ENCODE measurements at regions not wholly inside any gene's neighbourhood (a gene's known extent, or its start where the extent isn't known, plus 50 kb on each side); places are given as distances from the start of the nearest gene placed in this dataset.

DNA sequence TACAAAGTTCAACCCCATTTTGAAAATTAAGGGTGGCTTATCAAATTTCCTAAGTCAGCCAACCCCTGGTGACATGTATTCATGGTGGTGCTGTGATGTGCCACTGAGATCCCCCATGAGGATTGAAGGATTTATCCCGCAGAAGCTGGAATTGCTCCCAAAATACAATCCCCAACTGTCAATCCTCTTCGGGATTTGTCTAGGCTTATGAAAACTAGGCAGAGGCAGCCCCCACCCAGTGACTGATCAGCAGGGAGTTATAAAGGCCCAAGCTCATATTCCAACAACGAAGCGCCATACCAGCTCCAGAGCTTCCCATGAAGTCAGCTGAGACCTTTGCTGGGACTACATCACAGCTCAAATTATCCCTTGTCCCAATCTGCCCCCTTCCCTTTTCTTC, 316.0 kb downstream of the ENC1 start:
- Histone ChIP-seq H4K20me1 (ENCODE audit: insufficient read depth) (no peaks in the 10 kb centered on the region), H3K27me3 (ENCODE audit: insufficient read depth, low read depth, low read length) (no peaks in the 10 kb centered on the region), H3F3A (ENCODE audit: insufficient read depth, low read length, poor library complexity, severe bottlenecking) (no peaks in the 10 kb centered on the region), H3K9me2 (ENCODE audit: insufficient read depth, low read length) (no peaks in the 10 kb centered on the region), H3K27ac (ENCODE audit: low read length) (no peak overlapping the region), H3K79me2 (replicated peaks; ENCODE audit: insufficient read depth, low read length) (no peaks in the 10 kb centered on the region), H3K36me3 (ENCODE audit: insufficient read depth, low read length) (no peaks in the 10 kb centered on the region), H3K9ac (ENCODE audit: low read length) (no peak overlapping the region), H3K4me2 (ENCODE audit: low read length) (no peak overlapping the region), H2AFZ (ENCODE audit: low read depth, low read length) (no peak overlapping the region), H3K9me3 (ENCODE audit: low read length) (no peaks in the 10 kb centered on the region), H3K4me3 (ENCODE audit: low read length) (no peak overlapping the region)
- TF ChIP-seq TAF1 (IDR thresholded peaks at IDR 0.05; ENCODE audit: low read depth): no peak
- TF ChIP-seq RAD21 (conservative IDR thresholded peaks at IDR 0.05): no peak
- no peak for TF ChIP-seq POLR2AphosphoS5 (IDR thresholded peaks at IDR 0.05)
- TF ChIP-seq EZH2 (IDR thresholded peaks at IDR 0.05; ENCODE audit: borderline replicate concordance, insufficient read depth, low read length, poor library complexity, severe bottlenecking): no peak
- no peak for TF ChIP-seq REST (IDR thresholded peaks at IDR 0.05; ENCODE audit: borderline replicate concordance)
- TF ChIP-seq EP300 (conservative IDR thresholded peaks at IDR 0.05; ENCODE audit: poor library complexity, severe bottlenecking): no peak

DNA sequence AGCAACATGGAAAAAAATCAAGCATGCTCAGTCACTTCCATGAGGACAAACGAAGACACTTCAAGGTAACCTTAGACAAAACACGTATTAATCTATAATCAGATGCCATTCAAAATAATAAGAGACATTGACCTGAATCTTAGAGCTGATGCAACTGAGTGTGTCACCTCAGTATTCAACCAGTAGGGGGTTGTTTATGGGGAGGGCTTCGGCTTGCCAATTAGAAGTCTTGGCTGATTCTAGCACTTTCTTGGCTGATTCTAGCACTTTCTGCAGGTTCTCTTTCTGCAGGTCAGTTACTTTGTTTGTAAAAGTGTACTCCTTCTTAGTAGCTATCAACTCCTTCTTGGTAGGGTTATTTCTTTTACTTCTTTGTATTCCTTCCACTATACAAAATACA, 317.6 kb downstream of the ENC1 start:
- Histone ChIP-seq H3K4me2 (ENCODE audit: low read length) (peak overlapping the region; percentile 33), H3K79me2 (replicated peaks; ENCODE audit: insufficient read depth, low read length) (no peaks in the 10 kb centered on the region), H2AFZ (ENCODE audit: low read depth, low read length) (no peak overlapping the region), H4K20me1 (ENCODE audit: insufficient read depth) (no peaks in the 10 kb centered on the region), H3K4me3 (ENCODE audit: low read length) (no peak overlapping the region), H3K9me3 (ENCODE audit: low read length) (no peaks in the 10 kb centered on the region), H3F3A (ENCODE audit: insufficient read depth, low read length, poor library complexity, severe bottlenecking) (no peaks in the 10 kb centered on the region), H3K9me2 (ENCODE audit: insufficient read depth, low read length) (no peaks in the 10 kb centered on the region), H3K27me3 (ENCODE audit: insufficient read depth, low read depth, low read length) (no peaks in the 10 kb centered on the region), H3K36me3 (ENCODE audit: insufficient read depth, low read length) (no peaks in the 10 kb centered on the region), H3K27ac (ENCODE audit: low read length) (peak overlapping the region; percentile 41), H3K9ac (ENCODE audit: low read length) (no peak overlapping the region)
- TF ChIP-seq TAF1 (IDR thresholded peaks at IDR 0.05; ENCODE audit: low read depth) (no peak), EZH2 (IDR thresholded peaks at IDR 0.05; ENCODE audit: borderline replicate concordance, insufficient read depth, low read length, poor library complexity, severe bottlenecking) (no peak), EP300 (conservative IDR thresholded peaks at IDR 0.05; ENCODE audit: poor library complexity, severe bottlenecking) (no peak)

DNA sequence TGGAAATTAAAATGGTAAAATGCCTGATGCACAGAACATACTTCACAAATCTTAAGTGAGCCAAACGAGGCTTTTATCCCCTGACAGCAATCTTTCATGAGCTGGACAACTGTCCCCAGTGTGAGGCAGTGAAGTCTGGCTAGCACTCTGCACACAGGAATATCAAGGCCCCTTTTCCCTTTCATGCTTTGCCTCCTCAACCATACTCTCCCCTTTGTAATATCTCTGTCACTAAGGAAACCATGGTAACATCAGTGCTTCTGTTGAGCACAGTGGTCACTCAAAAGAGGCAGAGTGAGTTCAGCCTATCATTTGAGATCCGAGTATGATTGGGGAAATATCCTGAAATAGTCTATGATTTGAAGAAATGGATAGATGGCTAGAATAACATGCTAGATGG, 318.3 kb downstream of the ENC1 start:
- H3K79me2 ChIP-seq (replicated peaks; ENCODE audit: insufficient read depth, low read length): no peaks in the 10 kb centered on the region
- H3K9ac ChIP-seq (ENCODE audit: low read length): peak overlapping the region; percentile 9
- no peaks in the 10 kb centered on the region for H3F3A ChIP-seq (ENCODE audit: insufficient read depth, low read length, poor library complexity, severe bottlenecking)
- no peak overlapping the region for H3K4me2 ChIP-seq (ENCODE audit: low read length)
- H3K4me3 ChIP-seq (ENCODE audit: low read length): no peak overlapping the region
- no peaks in the 10 kb centered on the region for H3K9me3 ChIP-seq (ENCODE audit: low read length)
- H2AFZ ChIP-seq (ENCODE audit: low read depth, low read length): peak overlapping the region; percentile 18
- no peaks in the 10 kb centered on the region for H3K27me3 ChIP-seq (ENCODE audit: insufficient read depth, low read depth, low read length)
- no peaks in the 10 kb centered on the region for H3K36me3 ChIP-seq (ENCODE audit: insufficient read depth, low read length)
- TF ChIP-seq EZH2 (IDR thresholded peaks at IDR 0.05; ENCODE audit: borderline replicate concordance, insufficient read depth, low read length, poor library complexity, severe bottlenecking): no peak
- peak; percentile 33 for TF ChIP-seq EP300 (conservative IDR thresholded peaks at IDR 0.05; ENCODE audit: poor library complexity, severe bottlenecking)
- peak; percentile 44 for TF ChIP-seq RAD21 (conservative IDR thresholded peaks at IDR 0.05)
- TF ChIP-seq MXI1 (conservative IDR thresholded peaks at IDR 0.05; ENCODE audit: poor library complexity, severe bottlenecking): no peak
- TF ChIP-seq SMC3 (conservative IDR thresholded peaks at IDR 0.05; ENCODE audit: poor library complexity): no peak
- TF ChIP-seq REST (IDR thresholded peaks at IDR 0.05; ENCODE audit: borderline replicate concordance): no peak
- TF ChIP-seq, protein P1, sequence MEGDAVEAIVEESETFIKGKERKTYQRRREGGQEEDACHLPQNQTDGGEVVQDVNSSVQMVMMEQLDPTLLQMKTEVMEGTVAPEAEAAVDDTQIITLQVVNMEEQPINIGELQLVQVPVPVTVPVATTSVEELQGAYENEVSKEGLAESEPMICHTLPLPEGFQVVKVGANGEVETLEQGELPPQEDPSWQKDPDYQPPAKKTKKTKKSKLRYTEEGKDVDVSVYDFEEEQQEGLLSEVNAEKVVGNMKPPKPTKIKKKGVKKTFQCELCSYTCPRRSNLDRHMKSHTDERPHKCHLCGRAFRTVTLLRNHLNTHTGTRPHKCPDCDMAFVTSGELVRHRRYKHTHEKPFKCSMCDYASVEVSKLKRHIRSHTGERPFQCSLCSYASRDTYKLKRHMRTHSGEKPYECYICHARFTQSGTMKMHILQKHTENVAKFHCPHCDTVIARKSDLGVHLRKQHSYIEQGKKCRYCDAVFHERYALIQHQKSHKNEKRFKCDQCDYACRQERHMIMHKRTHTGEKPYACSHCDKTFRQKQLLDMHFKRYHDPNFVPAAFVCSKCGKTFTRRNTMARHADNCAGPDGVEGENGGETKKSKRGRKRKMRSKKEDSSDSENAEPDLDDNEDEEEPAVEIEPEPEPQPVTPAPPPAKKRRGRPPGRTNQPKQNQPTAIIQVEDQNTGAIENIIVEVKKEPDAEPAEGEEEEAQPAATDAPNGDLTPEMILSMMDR (IDR thresholded peaks at IDR 0.05; ENCODE audit: poor library complexity, severe bottlenecking): peak; percentile 34
- no peak for TF ChIP-seq POLR2AphosphoS5 (IDR thresholded peaks at IDR 0.05)
- no peaks in the 10 kb centered on the region for H4K20me1 ChIP-seq (ENCODE audit: insufficient read depth)
- peak overlapping the region; percentile 41 for H3K27ac ChIP-seq (ENCODE audit: low read length)
- H3K9me2 ChIP-seq (ENCODE audit: insufficient read depth, low read length): no peaks in the 10 kb centered on the region
